Renal cortex interstitium (tissue), 11 donors: ENCODE measurements at regions not wholly inside any gene's neighbourhood (a gene's known extent, or its start where the extent isn't known, plus 50 kb on each side); places are given as distances from the start of the nearest gene placed in this dataset.

Experiments used
- DNase-seq, 11 donors: peaks; one replicate each; pipeline ENCODE4 v3.0.0-alpha.2; 2013; ENCODE audit warnings: low read depth in 9 of 11, low spot score in 4 of 11; ENCODE audit errors: extremely low read depth in 1 of 11

GRCh38 chr2:200725596-200725995, 86.1 kb upstream of the BZW1 start:
- DNase-seq: no peak

DNA sequence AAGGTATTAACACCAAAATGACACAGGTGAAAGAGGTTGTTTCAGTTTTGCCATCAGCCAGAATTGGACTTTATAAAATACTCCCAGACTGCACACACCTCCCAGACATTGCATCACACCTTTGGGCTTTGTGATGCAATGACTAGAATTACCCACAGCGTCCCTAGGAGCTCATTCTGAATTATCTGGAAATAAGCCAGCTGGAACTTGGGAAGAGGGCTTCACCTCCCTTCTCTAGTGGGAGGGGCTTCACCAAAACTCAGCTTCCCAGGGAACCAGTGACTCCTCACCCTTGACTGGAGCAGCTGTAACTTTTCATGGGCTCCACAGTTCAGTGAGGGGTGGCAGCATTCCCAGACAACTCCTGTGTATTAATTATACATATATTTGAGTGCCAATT, 83.1 kb upstream of the BZW1 start:
- DNase-seq: peak in 1 of 11 donors; percentile 43

GRCh38 chr2:200730302-200730701, 81.4 kb upstream of the BZW1 start:
- DNase-seq: no peak

- DNase-seq: no peak
Measured at GRCh38 chr2:200730960-200731359, 80.8 kb upstream of the BZW1 start.

- DNase-seq: no peak
Measured at GRCh38 chr2:200732866-200733265, 78.8 kb upstream of the BZW1 start.

DNA sequence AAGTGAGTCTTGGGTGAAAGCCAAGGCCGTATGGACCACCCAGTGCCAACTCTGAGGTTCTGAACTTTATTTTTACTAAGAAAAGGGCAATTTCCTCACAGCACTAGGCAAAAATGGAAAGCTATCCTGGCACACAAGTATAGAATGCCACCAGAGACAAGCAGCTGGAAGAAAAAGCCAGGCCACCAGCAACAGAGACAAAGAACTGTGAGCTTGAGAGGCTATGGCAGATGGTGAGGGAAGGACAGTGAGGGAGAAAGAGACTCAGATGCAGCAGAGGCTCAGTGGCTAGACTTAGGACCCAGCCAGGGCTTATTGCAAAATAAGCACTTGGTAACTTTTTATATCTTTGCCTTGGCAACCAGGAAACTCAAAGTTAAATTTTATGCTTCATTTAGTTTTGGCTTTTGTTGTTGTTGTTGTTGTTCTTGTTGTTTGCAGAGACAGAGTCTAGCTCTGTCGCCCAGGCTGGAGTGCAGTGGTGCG, 78.0 kb upstream of the BZW1 start:
- DNase-seq: no peak

DNA sequence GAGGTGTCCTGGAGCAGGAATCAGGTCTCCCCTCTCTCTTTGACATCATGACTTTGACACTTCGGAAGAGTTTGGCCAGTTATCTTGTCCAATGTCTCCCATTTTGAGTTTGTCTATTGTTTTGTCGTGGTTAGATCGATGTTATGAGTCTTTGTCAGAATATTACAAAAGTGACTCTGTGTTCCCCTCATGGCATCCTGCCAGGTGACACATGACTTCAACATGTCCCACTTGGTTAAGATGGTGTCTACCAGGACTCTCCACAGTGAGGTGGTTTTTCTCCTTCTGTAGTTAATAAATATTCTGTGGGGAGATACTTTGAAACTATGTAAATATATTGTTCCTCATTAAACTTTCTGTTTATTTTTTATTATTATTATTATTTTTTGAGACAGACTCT, 76.6 kb upstream of the BZW1 start:
- DNase-seq: no peak

GRCh38 chr2:200736646-200737274, 75.0 kb upstream of the BZW1 start:
- DNase-seq: peak in 2 of 11 donors; percentile 32 to 35

GRCh38 chr2:200737585-200737984, 74.1 kb upstream of the BZW1 start:
- no peak for DNase-seq

GRCh38 chr2:200738590-200738989, 73.1 kb upstream of the BZW1 start:
- DNase-seq: no peak

GRCh38 chr2:200740907-200741306, 70.8 kb upstream of the BZW1 start:
- DNase-seq: no peak

DNA sequence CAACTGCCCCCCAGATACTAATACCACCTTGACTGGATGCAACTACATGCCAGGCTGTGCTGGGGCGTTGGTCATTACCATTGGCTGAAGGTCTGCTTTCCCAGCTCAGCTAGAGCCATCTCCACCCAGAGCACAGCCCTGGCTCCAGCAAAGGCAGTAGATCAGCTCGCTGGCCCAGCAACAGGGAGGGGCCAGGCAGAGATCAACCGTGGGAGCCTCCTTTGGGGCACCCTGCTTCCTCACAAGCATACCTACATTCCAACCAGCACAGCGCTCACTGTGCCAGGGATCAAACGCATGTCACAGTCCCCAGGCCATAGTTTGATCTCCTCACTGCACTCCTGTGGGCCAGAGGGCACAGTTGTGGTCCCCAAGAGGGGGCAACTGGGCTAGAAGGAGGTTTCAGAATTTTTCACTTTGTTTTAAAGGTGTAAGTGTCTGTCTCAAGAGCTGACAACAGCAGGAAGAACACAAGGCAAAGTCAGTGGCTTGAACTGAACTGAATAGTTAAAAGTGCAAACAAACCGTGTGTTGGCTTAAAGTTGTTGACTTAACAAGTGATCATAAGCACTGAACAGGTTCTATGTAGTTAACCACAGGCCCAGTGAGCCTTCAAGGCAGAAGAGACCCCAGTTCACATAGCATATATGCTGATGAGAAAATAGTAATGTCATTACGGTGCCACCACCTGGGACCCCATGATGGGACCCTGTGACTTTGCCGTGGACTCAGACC, 70.1 kb upstream of the BZW1 start:
- no peak for DNase-seq

- DNase-seq: no peak
Measured at GRCh38 chr2:200742426-200742825, 69.3 kb upstream of the BZW1 start.

DNA sequence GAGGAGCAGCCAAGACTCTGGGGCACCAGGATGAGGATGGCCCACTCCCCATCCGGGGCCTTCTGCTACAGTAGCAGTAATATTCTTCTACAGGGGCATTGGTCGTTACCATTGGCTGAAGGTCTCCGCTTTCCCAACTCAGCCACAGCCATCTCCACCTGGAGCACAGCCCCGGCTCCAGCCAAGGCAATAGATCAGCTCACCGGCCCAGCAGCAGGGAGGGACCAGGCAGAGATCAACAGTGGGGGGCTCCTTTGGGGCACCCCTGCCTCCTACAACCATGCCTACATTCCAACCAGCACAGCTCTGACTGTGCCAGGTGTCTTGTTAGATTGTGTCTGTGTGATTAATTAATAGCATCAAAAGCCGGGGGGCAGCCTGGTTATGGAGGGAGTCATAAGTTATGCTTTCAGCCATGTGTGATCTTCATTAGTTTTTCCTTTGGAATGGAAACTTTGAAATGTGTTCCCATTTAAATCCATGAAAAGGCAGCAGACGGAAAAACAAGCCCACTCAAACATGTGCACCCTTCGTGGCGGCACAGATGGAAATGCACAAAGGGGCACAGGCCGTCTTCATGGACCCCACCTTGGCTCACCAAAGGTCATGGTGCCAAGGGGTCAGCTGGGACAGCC, 68.6 kb upstream of the BZW1 start:
- no peak for DNase-seq

DNA sequence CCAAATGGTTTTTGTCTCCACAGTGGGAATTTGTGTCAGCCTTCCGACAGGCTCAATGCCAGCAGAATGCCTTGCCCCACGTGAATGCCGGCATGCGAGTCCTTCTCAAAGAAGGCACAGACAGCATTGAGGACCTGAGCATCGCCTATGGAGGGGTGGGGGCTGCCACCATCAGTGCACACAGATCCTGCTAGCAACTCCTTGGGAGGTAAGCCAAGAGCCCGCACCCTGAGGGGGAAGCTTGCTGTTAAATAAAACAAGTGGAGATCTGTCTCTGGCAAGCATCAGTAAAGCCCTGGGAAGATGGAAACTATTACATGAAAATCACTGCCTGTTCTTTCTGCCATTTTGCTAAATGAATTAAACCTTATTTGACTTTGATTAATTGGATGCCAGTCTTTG, 67.5 kb upstream of the BZW1 start:
- DNase-seq: no peak

GRCh38 chr2:200746301-200746700, 65.4 kb upstream of the BZW1 start:
- DNase-seq: no peak

- DNase-seq: peak in 2 of 11 donors; percentile 28
Measured at GRCh38 chr2:200747668-200748618, 63.8 kb upstream of the BZW1 start.

DNA sequence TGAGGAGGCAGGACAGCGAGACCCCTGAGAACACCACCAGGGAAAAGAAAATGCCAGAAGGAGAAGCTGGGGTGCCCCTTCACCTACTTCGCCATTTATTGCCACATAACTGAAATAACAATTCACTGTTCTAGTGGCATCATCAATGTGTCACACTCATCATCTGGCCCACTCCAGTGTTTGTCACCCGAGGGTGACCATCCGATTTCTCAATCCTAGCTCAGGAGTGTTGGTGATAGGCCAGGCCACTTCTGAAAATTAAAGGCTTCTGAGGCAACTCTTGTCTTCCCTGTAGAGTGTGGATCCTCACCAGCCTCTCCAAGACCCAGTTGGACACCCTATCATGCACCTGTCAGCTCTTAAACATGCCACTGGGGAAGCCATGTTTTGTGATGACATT, 62.9 kb upstream of the BZW1 start:
- no peak for DNase-seq

DNA sequence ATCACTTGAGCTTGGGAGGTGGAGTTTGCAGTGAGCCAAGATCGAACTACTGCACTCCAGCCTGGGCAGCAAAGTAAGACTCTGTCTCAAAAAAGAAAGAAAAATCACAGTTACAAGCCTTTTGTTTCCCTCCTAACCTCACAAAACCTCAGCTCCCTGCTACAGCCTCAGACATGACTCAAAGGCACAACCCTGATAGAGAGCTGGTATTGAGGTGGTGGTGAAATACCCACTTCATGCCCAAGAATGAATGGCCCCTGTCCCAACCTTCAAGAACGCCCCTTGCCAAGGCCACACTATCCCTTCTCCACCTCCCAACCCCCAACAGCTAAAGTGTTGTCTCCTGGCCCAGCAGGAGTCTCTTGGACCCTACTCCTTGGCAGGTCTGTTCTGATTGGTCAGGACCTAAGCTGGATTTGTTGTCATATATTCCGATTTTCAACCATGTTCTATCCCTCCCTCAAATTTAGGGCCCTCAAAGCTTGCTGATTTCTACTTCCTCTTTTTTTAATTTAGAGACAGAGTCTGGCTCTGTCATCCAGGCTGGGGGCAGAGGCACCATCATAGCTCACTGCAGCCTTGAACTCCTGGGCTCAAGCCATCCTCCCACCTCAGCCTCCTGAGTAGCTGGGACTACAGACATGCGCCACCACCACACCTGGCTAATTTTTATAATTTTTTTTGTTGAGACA, 61.9 kb upstream of the BZW1 start:
- no peak for DNase-seq
